BJ (cell line): ENCODE measurements at regions not wholly inside any gene's neighbourhood (a gene's known extent, or its start where the extent isn't known, plus 50 kb on each side); places are given as distances from the start of the nearest gene placed in this dataset.

ENCODE experiments used
- CTCF ChIA-PET: fragments of 350-600 bp; formaldehyde crosslinking; extraction: SDS; loops from one replicate; lab custom pipeline; 2021; ENCODE audit warnings: antibody characterized with exemption, inconsistent platforms; lab: Yijun Ruan, JAX
- POLR2A ChIA-PET: fragments of 300-600 bp; sonication (Branson Sonifier 250); formaldehyde crosslinking; extraction: SDS; loops from one replicate; lab custom pipeline; 2021; ENCODE audit warnings: antibody characterized with exemption; lab: Charles Lee
- DNase-seq: peaks from one replicate; pipeline ENCODE4 v3.0.0-alpha.2; 2011; ENCODE audit warnings: low read depth
- H3K27me3 ChIP-seq: 2 replicates; pipeline ENCODE4 v1.6.0; 2011; ENCODE audit warnings: low read length; ENCODE audit not compliant: control insufficient read depth, insufficient read depth
- H3K36me3 ChIP-seq: 2 replicates; pipeline ENCODE4 v1.5.1; 2011; ENCODE audit warnings: low read length; ENCODE audit not compliant: control insufficient read depth, insufficient read depth
- H3K4me3 ChIP-seq: 2 replicates; pipeline ENCODE4 v1.5.1; 2011; ENCODE audit warnings: low read depth, mild to moderate bottlenecking, control low read depth, low read length
- TF ChIP-seq, protein P1 (sequence below): IDR thresholded peaks from 2 replicates; pipeline ENCODE4 v1.5.1; 2011; ENCODE audit warnings: low read depth, mild to moderate bottlenecking, control low read depth, inconsistent platforms, low read length, moderate library complexity; ENCODE audit not compliant: insufficient read depth

DNA sequence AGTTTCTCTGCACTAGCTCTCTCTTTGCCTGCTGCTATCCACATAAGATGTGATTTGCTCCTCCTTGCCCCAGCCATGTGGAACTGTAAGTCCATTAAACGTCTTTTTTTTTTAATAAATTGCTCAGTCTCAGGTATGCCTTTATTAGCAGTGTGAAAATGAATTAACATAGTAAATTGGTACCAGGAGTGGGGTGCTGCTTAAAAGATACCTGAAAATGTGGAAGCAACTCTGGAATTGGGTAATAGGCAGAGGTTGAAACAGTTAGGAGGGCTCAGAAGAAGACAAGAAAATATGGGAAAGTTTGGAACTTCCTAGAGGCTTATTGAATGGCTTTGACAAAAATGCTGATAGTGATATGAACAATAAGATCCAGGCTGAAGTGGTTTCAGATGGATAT lies 159.8 kb downstream of the FSCB start:
- Histone ChIP-seq H3K36me3 (no peaks in the 10 kb centered on the region), H3K4me3 (no peak overlapping the region), H3K27me3 (no peaks in the 10 kb centered on the region)
- POLR2A ChIA-PET: no interaction called here
- CTCF ChIA-PET: no interaction called here
- TF ChIP-seq, protein P1, sequence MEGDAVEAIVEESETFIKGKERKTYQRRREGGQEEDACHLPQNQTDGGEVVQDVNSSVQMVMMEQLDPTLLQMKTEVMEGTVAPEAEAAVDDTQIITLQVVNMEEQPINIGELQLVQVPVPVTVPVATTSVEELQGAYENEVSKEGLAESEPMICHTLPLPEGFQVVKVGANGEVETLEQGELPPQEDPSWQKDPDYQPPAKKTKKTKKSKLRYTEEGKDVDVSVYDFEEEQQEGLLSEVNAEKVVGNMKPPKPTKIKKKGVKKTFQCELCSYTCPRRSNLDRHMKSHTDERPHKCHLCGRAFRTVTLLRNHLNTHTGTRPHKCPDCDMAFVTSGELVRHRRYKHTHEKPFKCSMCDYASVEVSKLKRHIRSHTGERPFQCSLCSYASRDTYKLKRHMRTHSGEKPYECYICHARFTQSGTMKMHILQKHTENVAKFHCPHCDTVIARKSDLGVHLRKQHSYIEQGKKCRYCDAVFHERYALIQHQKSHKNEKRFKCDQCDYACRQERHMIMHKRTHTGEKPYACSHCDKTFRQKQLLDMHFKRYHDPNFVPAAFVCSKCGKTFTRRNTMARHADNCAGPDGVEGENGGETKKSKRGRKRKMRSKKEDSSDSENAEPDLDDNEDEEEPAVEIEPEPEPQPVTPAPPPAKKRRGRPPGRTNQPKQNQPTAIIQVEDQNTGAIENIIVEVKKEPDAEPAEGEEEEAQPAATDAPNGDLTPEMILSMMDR: no peak
- DNase-seq: no peak

DNA sequence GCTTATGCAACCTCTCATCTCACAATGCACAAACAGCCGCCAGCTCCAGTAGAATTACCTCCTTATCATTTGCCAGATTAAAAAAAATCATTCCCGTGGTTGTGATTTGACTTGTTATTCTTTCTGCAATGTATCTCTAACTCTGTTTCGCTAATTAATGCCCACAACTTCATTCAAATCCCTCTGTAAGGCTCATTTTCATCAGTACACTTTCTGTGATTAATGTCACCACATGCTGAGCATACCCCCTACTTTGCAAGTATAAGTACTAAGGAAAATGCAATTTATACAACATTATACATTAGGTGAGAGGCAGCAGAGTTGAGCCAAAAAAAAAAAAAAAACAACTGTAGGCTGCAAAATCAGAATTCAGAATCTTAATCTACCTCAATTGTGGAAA lies 166.0 kb downstream of the FSCB start:
- ChIA-PET CTCF (interaction anchor here (0.6 kb wide), 1 partner anchor 100 kb away, joined by 3 read pairs; no protein-coding TSS in a partner anchor), POLR2A (no interaction called here)
- Histone ChIP-seq H3K27me3 (no peaks in the 10 kb centered on the region), H3K36me3 (no peaks in the 10 kb centered on the region), H3K4me3 (no peak overlapping the region)
- TF ChIP-seq, protein P1: no peak
- DNase-seq: no peak

DNA sequence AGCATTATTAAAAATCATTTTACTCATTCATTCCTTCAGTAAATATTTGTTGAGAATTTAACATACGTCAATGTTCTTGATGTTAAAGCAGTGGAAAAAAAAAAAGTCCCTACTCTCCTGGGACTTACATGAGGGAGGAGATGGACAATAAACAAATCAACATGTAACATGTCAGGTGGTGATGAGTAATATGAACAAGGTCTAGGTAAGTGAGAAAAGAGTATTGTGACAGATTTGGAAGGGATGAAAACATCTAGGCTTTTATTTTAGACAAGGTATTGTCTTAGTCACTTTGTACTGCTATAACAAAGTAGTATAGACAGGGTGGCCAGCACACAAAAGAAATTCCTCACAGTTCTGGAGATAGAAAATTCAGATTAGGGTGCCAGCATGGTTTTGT lies 167.2 kb downstream of the FSCB start:
- H3K36me3 ChIP-seq: no peaks in the 10 kb centered on the region
- CTCF ChIA-PET: no interaction called here
- H3K27me3 ChIP-seq: no peaks in the 10 kb centered on the region
- TF ChIP-seq, protein P1: no peak
- H3K4me3 ChIP-seq: no peak overlapping the region
- POLR2A ChIA-PET: no interaction called here
- DNase-seq: no peak

DNA sequence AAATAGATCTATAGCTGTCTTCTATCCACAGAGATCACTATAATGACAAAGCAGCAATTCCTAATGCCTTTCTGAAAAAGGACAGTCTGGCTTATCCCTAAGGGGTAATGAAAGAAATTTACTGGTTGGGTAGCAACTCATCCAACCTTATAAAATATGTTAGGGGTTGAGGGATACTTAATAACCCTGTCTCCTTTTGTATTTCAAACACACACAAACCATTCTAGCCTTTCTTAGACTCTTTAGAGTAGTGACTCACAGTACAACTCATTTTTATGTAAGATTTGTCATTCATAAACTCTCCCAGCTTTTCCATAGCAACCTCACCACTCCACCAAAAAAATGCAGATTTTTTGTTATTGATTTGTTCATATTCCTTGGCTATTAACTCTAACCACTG lies 167.9 kb downstream of the FSCB start:
- TF ChIP-seq, protein P1: no peak
- CTCF ChIA-PET: no interaction called here
- no peak for DNase-seq
- Histone ChIP-seq H3K27me3 (no peaks in the 10 kb centered on the region), H3K36me3 (no peaks in the 10 kb centered on the region), H3K4me3 (no peak overlapping the region)
- POLR2A ChIA-PET: no interaction called here

DNA sequence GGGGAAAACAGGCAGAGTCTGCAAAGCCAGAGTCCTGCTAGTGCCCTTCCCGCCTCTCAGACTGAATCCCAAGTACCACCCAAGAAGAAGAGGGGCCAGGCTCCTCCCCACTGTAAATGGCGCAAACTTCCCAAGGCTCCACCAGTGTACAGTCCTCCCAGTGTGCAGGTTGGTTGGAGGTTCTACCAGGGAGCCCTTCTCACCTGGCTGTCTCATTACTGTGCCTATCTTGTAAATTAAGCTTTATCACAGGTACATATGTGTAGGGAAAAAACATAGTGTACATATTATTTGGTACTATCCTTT lies 189.7 kb downstream of the FSCB start:
- H3K36me3 ChIP-seq: no peaks in the 10 kb centered on the region
- no peaks in the 10 kb centered on the region for H3K27me3 ChIP-seq
- CTCF ChIA-PET: no interaction called here
- H3K4me3 ChIP-seq: no peak overlapping the region
- POLR2A ChIA-PET: no interaction called here
- no peak for DNase-seq
- TF ChIP-seq, protein P1: no peak
